ENCODE measurements at regions not wholly inside any gene's neighbourhood (a gene's known extent, or its start where the extent isn't known, plus 50 kb on each side); places are given as distances from the start of the nearest gene placed in this dataset.

- H3K27ac ChIP-seq (ENCODE audit: low read length) = no peak overlapping the region
- H2AFZ ChIP-seq (ENCODE audit: low read depth, low read length) = no peak overlapping the region
- no peak for TF ChIP-seq EZH2phosphoT487 (IDR thresholded peaks at IDR 0.05; ENCODE audit: low read depth)
- no peak for TF ChIP-seq CTCF (IDR thresholded peaks at IDR 0.05; ENCODE audit: low read depth, low read length)
Observed at GRCh38 chr5:143985832-143986515, 174.0 kb downstream of the HMHB1 start.

GRCh38 chr5:143986516-143987212 lies 174.7 kb downstream of the HMHB1 start:
- Histone ChIP-seq H2AFZ (ENCODE audit: low read depth, low read length) (no peak overlapping the region), H3K27ac (ENCODE audit: low read length) (no peak overlapping the region)

More at GRCh38 chr5:143985832-143986515, 174.0 kb downstream of the HMHB1 start:
- no peaks in the 10 kb centered on the region for H3K9me3 ChIP-seq (ENCODE audit: insufficient read depth, low read length)
- H3K36me3 ChIP-seq (replicated peaks; ENCODE audit: low read depth, low read length) = no peaks in the 10 kb centered on the region
- no peaks in the 10 kb centered on the region for H3K27me3 ChIP-seq (ENCODE audit: low read depth, low read length)
- H3K4me3 ChIP-seq (ENCODE audit: low read length) = no peak overlapping the region
- no peaks in the 10 kb centered on the region for H3K79me2 ChIP-seq (ENCODE audit: low read length)
- no peaks in the 10 kb centered on the region for H3K4me1 ChIP-seq (ENCODE audit: low read length)
- H3K9ac ChIP-seq (ENCODE audit: low read length) = no peak overlapping the region
- H3K4me2 ChIP-seq (ENCODE audit: low read length) = no peak overlapping the region
- H4K20me1 ChIP-seq (ENCODE audit: insufficient read depth, low read length) = no peaks in the 10 kb centered on the region

GRCh38 chr5:143987264-143987663 lies 175.3 kb downstream of the HMHB1 start:
- H3K4me1 ChIP-seq (ENCODE audit: low read length) = no peaks in the 10 kb centered on the region
- no peaks in the 10 kb centered on the region for H3K36me3 ChIP-seq (replicated peaks; ENCODE audit: low read depth, low read length)
- no peak overlapping the region for H3K4me2 ChIP-seq (ENCODE audit: low read length)
- no peaks in the 10 kb centered on the region for H4K20me1 ChIP-seq (ENCODE audit: insufficient read depth, low read length)
- no peak overlapping the region for H2AFZ ChIP-seq (ENCODE audit: low read depth, low read length)
- H3K9ac ChIP-seq (ENCODE audit: low read length) = no peak overlapping the region
- no peaks in the 10 kb centered on the region for H3K27me3 ChIP-seq (ENCODE audit: low read depth, low read length)
- no peak overlapping the region for H3K27ac ChIP-seq (ENCODE audit: low read length)
- no peak overlapping the region for H3K4me3 ChIP-seq (ENCODE audit: low read length)
- no peaks in the 10 kb centered on the region for H3K79me2 ChIP-seq (ENCODE audit: low read length)
- TF ChIP-seq EZH2phosphoT487 (IDR thresholded peaks at IDR 0.05; ENCODE audit: low read depth) (no peak), CTCF (IDR thresholded peaks at IDR 0.05; ENCODE audit: low read depth, low read length) (no peak)
- no peaks in the 10 kb centered on the region for H3K9me3 ChIP-seq (ENCODE audit: insufficient read depth, low read length)

More at GRCh38 chr5:143986516-143987212, 174.7 kb downstream of the HMHB1 start:
- H4K20me1 ChIP-seq (ENCODE audit: insufficient read depth, low read length) = no peaks in the 10 kb centered on the region
- TF ChIP-seq EZH2phosphoT487 (IDR thresholded peaks at IDR 0.05; ENCODE audit: low read depth) (no peak), CTCF (IDR thresholded peaks at IDR 0.05; ENCODE audit: low read depth, low read length) (no peak)
- no peaks in the 10 kb centered on the region for H3K79me2 ChIP-seq (ENCODE audit: low read length)
- no peaks in the 10 kb centered on the region for H3K36me3 ChIP-seq (replicated peaks; ENCODE audit: low read depth, low read length)
- H3K4me3 ChIP-seq (ENCODE audit: low read length) = no peak overlapping the region
- no peak overlapping the region for H3K4me2 ChIP-seq (ENCODE audit: low read length)
- no peaks in the 10 kb centered on the region for H3K4me1 ChIP-seq (ENCODE audit: low read length)
- H3K27me3 ChIP-seq (ENCODE audit: low read depth, low read length) = no peaks in the 10 kb centered on the region
- no peak overlapping the region for H3K9ac ChIP-seq (ENCODE audit: low read length)
- H3K9me3 ChIP-seq (ENCODE audit: insufficient read depth, low read length) = no peaks in the 10 kb centered on the region

GRCh38 chr5:143987751-143988560 lies 176.0 kb downstream of the HMHB1 start:
- no peak for TF ChIP-seq CTCF (IDR thresholded peaks at IDR 0.05; ENCODE audit: low read depth, low read length)
- TF ChIP-seq EZH2phosphoT487 (IDR thresholded peaks at IDR 0.05; ENCODE audit: low read depth) = no peak
- Histone ChIP-seq H3K4me3 (ENCODE audit: low read length) (no peak overlapping the region), H3K4me2 (ENCODE audit: low read length) (no peak overlapping the region), H3K27ac (ENCODE audit: low read length) (no peak overlapping the region), H2AFZ (ENCODE audit: low read depth, low read length) (no peak overlapping the region), H3K9ac (ENCODE audit: low read length) (no peak overlapping the region), H3K79me2 (ENCODE audit: low read length) (no peaks in the 10 kb centered on the region), H4K20me1 (ENCODE audit: insufficient read depth, low read length) (no peaks in the 10 kb centered on the region), H3K4me1 (ENCODE audit: low read length) (no peaks in the 10 kb centered on the region), H3K36me3 (replicated peaks; ENCODE audit: low read depth, low read length) (no peaks in the 10 kb centered on the region), H3K9me3 (ENCODE audit: insufficient read depth, low read length) (no peaks in the 10 kb centered on the region), H3K27me3 (ENCODE audit: low read depth, low read length) (no peaks in the 10 kb centered on the region)
